K562 (cell line): ENCODE measurements at regions not wholly inside any gene's neighbourhood (a gene's known extent, or its start where the extent isn't known, plus 50 kb on each side); places are given as distances from the start of the nearest gene placed in this dataset.

Source experiments
- ATAC-seq: fragments of 200-7000 bp; cut with Tn5 transposase; 3 replicates; pipeline ENCODE4 v1.9.1; 2020; ENCODE audit warnings: moderate library complexity
- BruUV-seq: library from RNA; stranded (reverse); fragments of 400-500 nt; replicated peaks from 2 replicates; lab custom pipeline; 2021; lab: Mats Ljungman, UMichigan
- CTCF ChIA-PET: fragments of 300-600 bp; formaldehyde crosslinking; extraction: SDS; loops from one replicate; lab custom pipeline; 2021; ENCODE audit warnings: low intra/inter-chr PET ratio; lab: Yijun Ruan, JAX
- POLR2A ChIA-PET: fragments of 300-600, 350-650 bp; sonication (Branson Sonifier 250); formaldehyde crosslinking; extraction: SDS; loops from one replicate; lab custom pipeline; 2021; ENCODE audit warnings: antibody characterized with exemption, inconsistent platforms; lab: Yijun Ruan, JAX
- DNase-seq, 4 experiments: peaks; one replicate each; pipeline versions ENCODE4 v3.0.0 to v3.0.0-alpha.2; 2011 to 2018; ENCODE audit warnings: low spot score in 3 of 4, mixed read lengths in 3 of 4; ENCODE audit errors: extremely low read depth in 1 of 4
- FAIRE-seq: peaks from 2 replicates; lab custom pipeline; 2011; peaks lifted over from hg19 to GRCh38; lab: Jason Lieb, UNC
- H2AFZ ChIP-seq: 2 replicates; pipeline ENCODE4 v1.6.0; 2011; ENCODE audit warnings: low read depth, low read length, control low read depth, inconsistent platforms
- H3K27ac ChIP-seq: fragments of 200-600 bp; 3 replicates; pipeline ENCODE4 v1.8.0; 2011; ENCODE audit warnings: low read depth, mild to moderate bottlenecking, control low read depth, inconsistent platforms, low read length, moderate library complexity, mixed read lengths; ENCODE audit errors: extremely low read depth
- H3K27me3 ChIP-seq, 2 experiments: fragments of 300-600 bp in 1 of 2; 2 replicates in 1 of 2; 3 replicates in 1 of 2; pipeline versions ENCODE4 v1.6.0 to v1.8.0; 2011; ENCODE audit warnings: inconsistent platforms in 2 of 2, low read length in 2 of 2, mild to moderate bottlenecking in 1 of 2, mixed read lengths in 1 of 2, moderate library complexity in 1 of 2; ENCODE audit not compliant: control insufficient read depth in 2 of 2, insufficient read depth in 2 of 2
- H3K36me3 ChIP-seq: fragments of 300-600 bp; 3 replicates; pipeline ENCODE4 v1.8.0; 2011; ENCODE audit warnings: mild to moderate bottlenecking, low read length, inconsistent platforms; ENCODE audit not compliant: control insufficient read depth, insufficient read depth
- H3K4me1 ChIP-seq, 2 experiments: fragments of 200-600 bp in 1 of 2; replicated peaks in 1 of 2; 2 replicates in 1 of 2; 3 replicates in 1 of 2; pipeline versions ENCODE4 v1.5.1 to v1.8.0; 2011; ENCODE audit warnings: inconsistent platforms in 2 of 2, low read length in 2 of 2, mild to moderate bottlenecking in 1 of 2, mixed read lengths in 1 of 2, moderate library complexity in 1 of 2; ENCODE audit not compliant: control insufficient read depth in 2 of 2, insufficient read depth in 2 of 2
- H3K4me2 ChIP-seq: 2 replicates; pipeline ENCODE4 v1.6.1; 2011; ENCODE audit warnings: low read length, control low read depth, inconsistent platforms, mixed read lengths; ENCODE audit not compliant: insufficient read depth
- H3K4me3 ChIP-seq: fragments of 200-600 bp; sonication (generic), shearing (Covaris generic); 2 replicates; pipeline ENCODE4 v1.5.1; 2016; ENCODE audit warnings: control low read depth, inconsistent platforms
- H3K79me2 ChIP-seq: fragments of 200-600 bp; 3 replicates; pipeline ENCODE4 v1.8.0; 2011; ENCODE audit warnings: low read length, inconsistent platforms; ENCODE audit not compliant: control insufficient read depth, insufficient read depth
- H3K9ac ChIP-seq, 2 experiments: 2 replicates each; pipeline versions ENCODE4 v1.6.0 to v1.6.1; 2011; ENCODE audit warnings: low read depth in 2 of 2, low read length in 2 of 2, control low read depth in 1 of 2, inconsistent platforms in 1 of 2, mild to moderate bottlenecking in 1 of 2, mixed read lengths in 1 of 2; ENCODE audit not compliant: insufficient read depth in 1 of 2
- H3K9me1 ChIP-seq: one replicate; pipeline ENCODE4 v1.6.0; 2011; ENCODE audit warnings: inconsistent platforms, mild to moderate bottlenecking, low read length, moderate library complexity; ENCODE audit not compliant: control insufficient read depth, insufficient read depth
- H3K9me3 ChIP-seq: replicated peaks from 2 replicates; pipeline ENCODE4 v1.5.1; 2011; ENCODE audit warnings: low read depth, low read length, inconsistent platforms; ENCODE audit not compliant: control insufficient read depth, insufficient read depth
- H4K20me1 ChIP-seq: replicated peaks from 2 replicates; pipeline ENCODE4 v1.6.1; 2011; ENCODE audit warnings: low read length, inconsistent platforms, mixed read lengths; ENCODE audit not compliant: control insufficient read depth, insufficient read depth
- CTCFL ChIP-seq: IDR thresholded peaks from 2 replicates; pipeline ENCODE4 v1.6.1; 2011; ENCODE audit warnings: borderline replicate concordance, low read depth, mild to moderate bottlenecking, moderate library complexity, low read length; ENCODE audit not compliant: insufficient read depth, poor library complexity, severe bottlenecking
- DPF2 ChIP-seq: fragments of 450-650 bp; IDR thresholded peaks from 2 replicates; pipeline ENCODE4 v1.6.1; 2016
- EHMT2 ChIP-seq: fragments of 450-650 bp; IDR thresholded peaks from 2 replicates; pipeline ENCODE4 v1.6.1; 2018; ENCODE audit warnings: antibody characterized with exemption
- ELF4 ChIP-seq: fragments of 450-650 bp; formaldehyde crosslinking; IDR thresholded peaks from 2 replicates; pipeline ENCODE4 v1.4.0; 2022; ENCODE audit warnings: missing genetic modification characterization
- ESRRA ChIP-seq: fragments of 450-650 bp; IDR thresholded peaks from 2 replicates; pipeline ENCODE4 v1.6.1; 2014; ENCODE audit warnings: low read depth, mild to moderate bottlenecking, moderate library complexity, borderline replicate concordance
- FOXK1 ChIP-seq: sonication (generic); formaldehyde crosslinking; IDR thresholded peaks from 2 replicates; pipeline ENCODE4 v1.8.0; 2022; ENCODE audit warnings: missing genetic modification reagents, mild to moderate bottlenecking, borderline replicate concordance
- HNRNPUL1 ChIP-seq: fragments of 200-400 bp; formaldehyde crosslinking; IDR thresholded peaks from 2 replicates; pipeline ENCODE4 v1.6.1; 2017; ENCODE audit warnings: low read length
- LARP7 ChIP-seq: fragments of 450-650 bp; IDR thresholded peaks from 2 replicates; pipeline ENCODE4 v1.6.1; 2016
- NUFIP1 ChIP-seq: fragments of 450-650 bp; IDR thresholded peaks from 2 replicates; pipeline ENCODE4 v1.6.1; 2018; ENCODE audit not compliant: partially characterized antibody
- PTRF ChIP-seq: fragments of 450-650 bp; IDR thresholded peaks from 2 replicates; pipeline ENCODE4 v1.6.1; 2016; ENCODE audit warnings: mild to moderate bottlenecking, missing genetic modification characterization, missing compliant biosample characterization
- SNAPC5 ChIP-seq: fragments of 250-450 bp; sonication (Bioruptor Pico); IDR thresholded peaks from 2 replicates; pipeline ENCODE4 v1.8.0; 2021; ENCODE audit warnings: moderate library complexity, mild to moderate bottlenecking, inconsistent platforms
- ZNF217 ChIP-seq: sonication (generic); formaldehyde crosslinking; IDR thresholded peaks from 2 replicates; pipeline ENCODE4 v1.8.0; 2022; ENCODE audit warnings: mild to moderate bottlenecking, missing genetic modification reagents
- ZNF354B ChIP-seq: fragments of 250-450 bp; sonication (Bioruptor Pico); IDR thresholded peaks from 2 replicates; pipeline ENCODE4 v1.4.0; 2020
- ZNF551 ChIP-seq: fragments of 250-450 bp; sonication (Bioruptor Pico); IDR thresholded peaks from 2 replicates; pipeline ENCODE4 v1.5.0; 2021; ENCODE audit warnings: mild to moderate bottlenecking, moderate library complexity
- ZNF699 ChIP-seq: fragments of 250-450 bp; sonication (Bioruptor Pico); IDR thresholded peaks from 2 replicates; pipeline ENCODE4 v1.8.0; 2021; ENCODE audit warnings: mild to moderate bottlenecking, moderate library complexity; ENCODE audit not compliant: insufficient replicate concordance
- ZNF764 ChIP-seq: fragments of 250-450 bp; sonication (Bioruptor Pico); IDR thresholded peaks from 2 replicates; pipeline ENCODE4 v1.4.0; 2020; ENCODE audit warnings: low read depth, mild to moderate bottlenecking, moderate library complexity
- whole genome bisulfite sequencing: fragments of 100-300 bp; shearing (Covaris generic); methylation state at CpG from one replicate; pipeline ENCODE4 v1.1.6; 2016; ENCODE audit warnings: low coverage, mixed read lengths; ENCODE audit not compliant: insufficient coverage; ENCODE audit errors: missing lambda C conversion rate; 5-methylcytosine and 5-hydroxymethylcytosine counted together
- in situ Hi-C: fragments of 300-500 bp; cut with MboI; formaldehyde crosslinking; loops from 4 replicates; pipeline ENCODE4 v1.15.0; 2018; ENCODE audit warnings: inconsistent platforms, mixed read lengths
- intact Hi-C: fragments of 100-400 bp; cut with micrococcal nuclease; formaldehyde crosslinking; loops from 2 replicates; pipeline ENCODE4 v1.14.2; 2022
- TF ChIP-seq, protein P1 (sequence below): fragments of 250-450 bp; sonication (Bioruptor Pico); IDR thresholded peaks from 2 replicates; pipeline ENCODE4 v1.4.0; 2020
- TF ChIP-seq, protein P2 (sequence below): sonication (generic); formaldehyde crosslinking; IDR thresholded peaks from 2 replicates; pipeline ENCODE4 v1.9.0; 2022; ENCODE audit warnings: mild to moderate bottlenecking, missing genetic modification reagents
- TF ChIP-seq, protein P3 (sequence below): sonication (generic); formaldehyde crosslinking; IDR thresholded peaks from 2 replicates; pipeline ENCODE4 v1.8.0; 2022; ENCODE audit warnings: mild to moderate bottlenecking, missing genetic modification reagents

GRCh38 chr22:20648306-20648903, 125.5 kb upstream of the SERPIND1 start:
- in situ Hi-C loops, result no loop called here
- WGBS, result 14% methylated on average over 2 of the region's 2 CpGs
- Histone ChIP-seq H3K4me3 (no peak overlapping the region), H3K79me2 (no peaks in the 10 kb centered on the region), H2AFZ (no peak overlapping the region), H3K27me3 (peaks cover 49 to 74% of the 10 kb centered on the region in 2 experiments), H3K9me1 (peaks cover 5% of the 10 kb centered on the region), H3K9me3 (no peaks in the 10 kb centered on the region), H4K20me1 (peaks cover 15% of the 10 kb centered on the region; the same call in 1 of the 2 replicates), H3K4me2 (no peak overlapping the region), H3K9ac (no peak overlapping the region), H3K27ac (no peak overlapping the region), H3K4me1 (peaks cover 0 to 4% of the 10 kb centered on the region in 2 experiments; a peak in 1 of 5 replicates), H3K36me3 (peaks cover 4% of the 10 kb centered on the region; the same call in 1 of the 3 replicates)
- ChIA-PET POLR2A (interaction anchor here (0.7 to 5.0 kb wide), 14 partner anchors 8 to 1481 kb away, joined by 3 to 38 read pairs (median 6); no protein-coding TSS in a partner anchor), CTCF (no interaction called here)
- DNase-seq (peak in 2 of 4 experiments; percentile 16 to 33), FAIRE-seq (no peak), ATAC-seq (peak; percentile 42)
- BruUV-seq, result no TSS peak
- intact Hi-C loops, result no loop called here
- TF ChIP-seq ZNF217 (CRISPR knock-in tag), result peak; percentile 47; the same call in 1 of the 2 replicates
- no peak for TF ChIP-seq CTCFL
- no peak for TF ChIP-seq PTRF (tag)
- peak; percentile 10; the same call in 1 of the 2 replicates for TF ChIP-seq EHMT2
- TF ChIP-seq, protein P1, sequence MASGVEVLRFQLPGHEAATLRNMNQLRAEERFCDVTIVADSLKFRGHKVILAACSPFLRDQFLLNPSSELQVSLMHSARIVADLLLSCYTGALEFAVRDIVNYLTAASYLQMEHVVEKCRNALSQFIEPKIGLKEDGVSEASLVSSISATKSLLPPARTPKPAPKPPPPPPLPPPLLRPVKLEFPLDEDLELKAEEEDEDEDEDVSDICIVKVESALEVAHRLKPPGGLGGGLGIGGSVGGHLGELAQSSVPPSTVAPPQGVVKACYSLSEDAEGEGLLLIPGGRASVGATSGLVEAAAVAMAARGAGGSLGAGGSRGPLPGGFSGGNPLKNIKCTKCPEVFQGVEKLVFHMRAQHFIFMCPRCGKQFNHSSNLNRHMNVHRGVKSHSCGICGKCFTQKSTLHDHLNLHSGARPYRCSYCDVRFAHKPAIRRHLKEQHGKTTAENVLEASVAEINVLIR (CRISPR knock-in tag), result no peak
- no peak for TF ChIP-seq LARP7
- TF ChIP-seq ESRRA, result peak; percentile 49; the same call in 1 of the 2 replicates
- no peak for TF ChIP-seq HNRNPUL1
- 0 out of 2 replicates have a peak, but pooled peaks have one; percentile 18 for TF ChIP-seq DPF2
- TF ChIP-seq ZNF699 (CRISPR knock-in tag), result no peak
- 0 out of 2 replicates have a peak, but pooled peaks have one; percentile 25 for TF ChIP-seq ELF4 (CRISPR knock-in tag)
- no peak for TF ChIP-seq ZNF764 (CRISPR knock-in tag)
- 0 out of 2 replicates have a peak, but pooled peaks have one; percentile 26 for TF ChIP-seq FOXK1 (CRISPR knock-in tag)
- TF ChIP-seq, protein P2, sequence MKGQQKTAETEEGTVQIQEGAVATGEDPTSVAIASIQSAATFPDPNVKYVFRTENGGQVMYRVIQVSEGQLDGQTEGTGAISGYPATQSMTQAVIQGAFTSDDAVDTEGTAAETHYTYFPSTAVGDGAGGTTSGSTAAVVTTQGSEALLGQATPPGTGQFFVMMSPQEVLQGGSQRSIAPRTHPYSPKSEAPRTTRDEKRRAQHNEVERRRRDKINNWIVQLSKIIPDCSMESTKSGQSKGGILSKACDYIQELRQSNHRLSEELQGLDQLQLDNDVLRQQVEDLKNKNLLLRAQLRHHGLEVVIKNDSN (CRISPR knock-in tag), result no peak
- TF ChIP-seq ZNF354B (CRISPR knock-in tag), result no peak
- TF ChIP-seq SNAPC5 (CRISPR knock-in tag), result no peak
- TF ChIP-seq, protein P3, sequence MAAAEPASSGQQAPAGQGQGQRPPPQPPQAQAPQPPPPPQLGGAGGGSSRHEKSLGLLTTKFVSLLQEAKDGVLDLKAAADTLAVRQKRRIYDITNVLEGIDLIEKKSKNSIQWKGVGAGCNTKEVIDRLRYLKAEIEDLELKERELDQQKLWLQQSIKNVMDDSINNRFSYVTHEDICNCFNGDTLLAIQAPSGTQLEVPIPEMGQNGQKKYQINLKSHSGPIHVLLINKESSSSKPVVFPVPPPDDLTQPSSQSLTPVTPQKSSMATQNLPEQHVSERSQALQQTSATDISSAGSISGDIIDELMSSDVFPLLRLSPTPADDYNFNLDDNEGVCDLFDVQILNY (CRISPR knock-in tag), result 0 out of 2 replicates have a peak, but pooled peaks have one; percentile 28
- no peak for TF ChIP-seq ZNF551 (CRISPR knock-in tag)
- no peak for TF ChIP-seq NUFIP1
